BLaER1 treated with 17β-estradiol and CSF1 and Interleukin-3, amounts not matched to agents 10 nM and 100 nM (cell line): ENCODE measurements at regions not wholly inside any gene's neighbourhood (a gene's known extent, or its start where the extent isn't known, plus 50 kb on each side); places are given as distances from the start of the nearest gene placed in this dataset.
"Not testable (repeated sequence)": the region's sequence is repeated elsewhere in the genome, so short reads cannot be mapped to it uniquely, and the experiment has no call there.

Experiments used
- H3K27ac ChIP-seq, 11 experiments: shearing (Covaris generic); formaldehyde crosslinking; 2 replicates each; pipeline ENCODE4 v1.8.1; 2022
- H3K27me3 ChIP-seq, 11 experiments: shearing (Covaris generic); formaldehyde crosslinking; 2 replicates each; pipeline ENCODE4 v1.8.1; 2022
- H3K36me3 ChIP-seq, 11 experiments: shearing (Covaris generic); formaldehyde crosslinking; 2 replicates each; pipeline ENCODE4 v1.8.1; 2022
- H3K4me1 ChIP-seq, 10 experiments: shearing (Covaris generic); formaldehyde crosslinking; 2 replicates each; pipeline ENCODE4 v1.8.1; 2022
- H3K4me2 ChIP-seq, 11 experiments: shearing (Covaris generic); formaldehyde crosslinking; 2 replicates each; pipeline ENCODE4 v1.8.1; 2022
- H3K4me3 ChIP-seq, 10 experiments: shearing (Covaris generic); formaldehyde crosslinking; 2 replicates each; pipeline ENCODE4 v1.8.1; 2022
- H3K9ac ChIP-seq, 11 experiments: shearing (Covaris generic); formaldehyde crosslinking; 2 replicates each; pipeline ENCODE4 v1.8.1; 2022
- H3K9me3 ChIP-seq, 11 experiments: shearing (Covaris generic); formaldehyde crosslinking; replicated peaks in 1 of 11; 2 replicates each; pipeline ENCODE4 v1.8.1; 2022
- H4K20me1 ChIP-seq, 11 experiments: shearing (Covaris generic); formaldehyde crosslinking; 2 replicates each; pipeline ENCODE4 v1.8.1; 2022
- Cebpa-rat ChIP-seq, 11 experiments: shearing (Covaris generic); IDR thresholded peaks; 2 replicates each; pipeline ENCODE4 v1.8.1; 2022

DNA sequence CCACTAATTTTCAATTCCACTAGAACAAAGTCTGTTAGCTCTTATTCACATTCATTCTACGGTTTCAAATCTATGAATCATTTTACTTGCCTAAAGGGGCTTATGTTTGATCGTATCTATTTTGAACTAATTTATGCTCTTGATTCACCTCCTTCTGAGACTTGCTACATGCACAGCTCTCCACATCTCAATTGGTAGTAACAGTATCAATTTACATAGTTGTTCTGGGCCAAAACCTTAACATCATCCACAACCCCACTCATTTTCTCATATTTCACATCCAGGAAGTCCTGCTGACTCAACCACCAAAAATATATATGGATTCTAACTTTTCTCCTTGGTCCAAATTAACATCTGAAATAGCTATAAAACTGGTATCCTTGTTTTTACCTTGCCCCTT lies 208.6 kb downstream of the RASSF9 start:
- Histone ChIP-seq H4K20me1 (no peaks in the 10 kb centered on the region), H3K27ac (peak overlapping the region in 3 of 11 experiments; percentile 82 to 86 (median 86); a peak in 6 of 22 replicates), H3K4me3 (no peak overlapping the region), H3K4me2 (peak overlapping the region in 5 of 11 experiments; percentile 11 to 89 (median 69); a peak in 7 of 22 replicates), H3K9ac (no peak overlapping the region), H3K27me3 (no peaks in the 10 kb centered on the region), H3K36me3 (no peaks in the 10 kb centered on the region), H3K4me1 (peaks cover 0 to 42% (median 20%) of the 10 kb centered on the region in 10 experiments; a peak in 13 of 20 replicates), H3K9me3 (peaks cover 0 to 3% (median 0%) of the 10 kb centered on the region in 11 experiments; a peak in 1 of 22 replicates)
- TF ChIP-seq Cebpa-rat (IDR thresholded peaks at IDR 0.05), result no peak

DNA sequence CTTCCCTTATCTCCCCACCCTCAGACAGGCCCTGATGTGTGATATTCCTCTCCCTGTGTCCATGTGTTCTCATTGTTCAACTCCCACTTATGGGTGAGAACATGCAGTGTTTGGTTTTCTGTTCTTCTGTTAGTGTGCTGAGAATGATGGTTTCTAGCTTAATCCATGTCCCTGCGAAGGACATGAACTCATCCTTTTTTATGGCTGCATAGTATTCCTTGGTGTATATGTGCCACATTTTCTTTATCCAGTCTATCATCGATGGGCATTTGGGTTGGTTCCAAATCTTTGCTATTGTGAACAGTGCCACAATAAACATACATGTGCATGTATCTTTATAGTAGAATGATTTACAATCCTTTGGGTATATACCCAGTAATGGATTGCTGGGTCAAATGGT lies 207.6 kb downstream of the RASSF9 start:
- not testable (repeated sequence) for H3K9me3 ChIP-seq, H3K4me2 ChIP-seq, H3K27ac ChIP-seq, H3K27me3 ChIP-seq, H3K4me3 ChIP-seq, H4K20me1 ChIP-seq, H3K9ac ChIP-seq, H3K36me3 ChIP-seq
- H3K4me1 ChIP-seq, result peaks cover 0 to 52% (median 20%) of the 10 kb centered on the region in 10 experiments; a peak in 13 of 20 replicates

- H3K4me3 ChIP-seq, result no peak overlapping the region
- TF ChIP-seq Cebpa-rat (IDR thresholded peaks at IDR 0.05), result no peak
- no peak overlapping the region for H3K4me2 ChIP-seq
- H4K20me1 ChIP-seq, result no peaks in the 10 kb centered on the region
- H3K36me3 ChIP-seq, result no peaks in the 10 kb centered on the region
- H3K27ac ChIP-seq, result no peak overlapping the region
- peaks cover 0 to 3% (median 0%) of the 10 kb centered on the region in 11 experiments; a peak in 1 of 22 replicates for H3K9me3 ChIP-seq
- no peaks in the 10 kb centered on the region for H3K27me3 ChIP-seq
- peaks cover 0 to 46% (median 17%) of the 10 kb centered on the region in 10 experiments; a peak in 13 of 20 replicates for H3K4me1 ChIP-seq
- H3K9ac ChIP-seq, result no peak overlapping the region
These were observed 205.4 kb downstream of the RASSF9 start for GRCh38 chr12:85630851-85631250.

DNA sequence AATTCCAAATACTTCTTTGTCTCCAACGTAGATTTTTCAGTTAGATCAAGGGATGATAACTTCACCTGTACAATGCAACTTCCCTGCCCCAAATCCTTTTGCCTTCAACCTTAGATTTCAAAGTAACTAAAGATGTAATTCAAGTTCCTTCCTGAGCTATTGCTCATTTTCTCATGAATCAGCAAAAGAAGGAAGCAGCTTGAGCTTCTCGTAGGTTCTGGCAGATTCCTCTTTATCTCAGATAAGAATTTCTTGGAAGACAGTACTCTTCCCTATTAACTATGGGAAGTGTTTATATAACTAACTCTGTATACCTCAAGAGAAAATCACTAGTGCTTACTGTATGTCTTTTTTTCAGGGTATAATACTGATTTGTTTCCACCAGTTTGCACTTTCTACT lies 203.8 kb downstream of the RASSF9 start:
- H3K4me2 ChIP-seq, result peak overlapping the region in 3 of 11 experiments; percentile 16 to 30 (median 23); a peak in 6 of 22 replicates
- H3K9ac ChIP-seq, result no peak overlapping the region
- no peaks in the 10 kb centered on the region for H3K36me3 ChIP-seq
- TF ChIP-seq Cebpa-rat (IDR thresholded peaks at IDR 0.05), result no peak
- peaks cover 0 to 3% (median 0%) of the 10 kb centered on the region in 11 experiments; a peak in 1 of 22 replicates for H3K9me3 ChIP-seq
- H4K20me1 ChIP-seq, result no peaks in the 10 kb centered on the region
- no peaks in the 10 kb centered on the region for H3K27me3 ChIP-seq
- no peak overlapping the region for H3K27ac ChIP-seq
- H3K4me3 ChIP-seq, result no peak overlapping the region
- H3K4me1 ChIP-seq, result peaks cover 0 to 31% (median 2%) of the 10 kb centered on the region in 10 experiments; a peak in 10 of 20 replicates

GRCh38 chr12:85633491-85633890 lies 202.7 kb downstream of the RASSF9 start:
- TF ChIP-seq Cebpa-rat (IDR thresholded peaks at IDR 0.05), result no peak

DNA sequence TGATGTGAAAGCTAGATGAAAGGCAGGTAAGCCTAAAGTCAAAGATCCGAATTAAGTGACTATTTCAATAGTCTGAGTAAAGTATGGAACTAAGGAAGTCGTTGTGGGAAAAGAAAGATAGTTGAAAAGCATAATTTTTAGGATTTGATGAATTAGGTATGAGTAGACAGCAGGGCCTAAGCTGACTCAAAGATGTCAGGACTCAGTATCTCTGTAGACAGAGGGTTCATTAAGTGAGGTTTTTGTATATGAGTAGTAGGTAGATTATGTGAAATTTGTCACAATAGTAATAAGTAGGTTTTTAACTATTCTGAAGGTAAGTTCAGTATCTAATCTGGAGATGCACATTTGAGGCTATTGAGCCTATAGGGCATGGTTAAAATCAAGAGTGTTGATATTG lies 196.4 kb downstream of the RASSF9 start:
- Histone ChIP-seq H3K4me1 (no peaks in the 10 kb centered on the region), H3K27ac (no peak overlapping the region), H4K20me1 (no peaks in the 10 kb centered on the region), H3K9me3 (no peaks in the 10 kb centered on the region), H3K36me3 (no peaks in the 10 kb centered on the region), H3K27me3 (no peaks in the 10 kb centered on the region), H3K9ac (no peak overlapping the region), H3K4me2 (no peak overlapping the region), H3K4me3 (no peak overlapping the region)
- TF ChIP-seq Cebpa-rat (IDR thresholded peaks at IDR 0.05), result no peak

More at GRCh38 chr12:85633491-85633890, 202.7 kb downstream of the RASSF9 start:
- Histone ChIP-seq H3K4me3 (no peak overlapping the region), H3K9me3 (peaks cover 0 to 2% (median 0%) of the 10 kb centered on the region in 11 experiments; a peak in 1 of 22 replicates), H3K4me1 (peaks cover 0 to 26% (median 0%) of the 10 kb centered on the region in 10 experiments; a peak in 7 of 20 replicates), H3K36me3 (no peaks in the 10 kb centered on the region), H3K4me2 (peak overlapping the region in 1 of 11 experiments; percentile 24; a peak in 1 of 22 replicates), H3K9ac (no peak overlapping the region), H3K27ac (no peak overlapping the region), H4K20me1 (no peaks in the 10 kb centered on the region), H3K27me3 (no peaks in the 10 kb centered on the region)

GRCh38 chr12:85641796-85642195 lies 194.4 kb downstream of the RASSF9 start:
- H3K4me1 ChIP-seq, result no peaks in the 10 kb centered on the region
- no peaks in the 10 kb centered on the region for H3K9me3 ChIP-seq
- H3K4me2 ChIP-seq, result no peak overlapping the region
- no peak overlapping the region for H3K4me3 ChIP-seq
- no peak overlapping the region for H3K27ac ChIP-seq
- TF ChIP-seq Cebpa-rat (IDR thresholded peaks at IDR 0.05), result no peak
- H3K27me3 ChIP-seq, result no peaks in the 10 kb centered on the region
- H4K20me1 ChIP-seq, result no peaks in the 10 kb centered on the region
- H3K9ac ChIP-seq, result no peak overlapping the region
- no peaks in the 10 kb centered on the region for H3K36me3 ChIP-seq

GRCh38 chr12:85642288-85642687 lies 193.9 kb downstream of the RASSF9 start:
- Histone ChIP-seq H3K27me3 (no peaks in the 10 kb centered on the region), H4K20me1 (no peaks in the 10 kb centered on the region), H3K27ac (no peak overlapping the region), H3K9ac (no peak overlapping the region), H3K9me3 (no peaks in the 10 kb centered on the region), H3K36me3 (no peaks in the 10 kb centered on the region), H3K4me2 (no peak overlapping the region), H3K4me3 (no peak overlapping the region), H3K4me1 (no peaks in the 10 kb centered on the region)
- TF ChIP-seq Cebpa-rat (IDR thresholded peaks at IDR 0.05), result no peak

DNA sequence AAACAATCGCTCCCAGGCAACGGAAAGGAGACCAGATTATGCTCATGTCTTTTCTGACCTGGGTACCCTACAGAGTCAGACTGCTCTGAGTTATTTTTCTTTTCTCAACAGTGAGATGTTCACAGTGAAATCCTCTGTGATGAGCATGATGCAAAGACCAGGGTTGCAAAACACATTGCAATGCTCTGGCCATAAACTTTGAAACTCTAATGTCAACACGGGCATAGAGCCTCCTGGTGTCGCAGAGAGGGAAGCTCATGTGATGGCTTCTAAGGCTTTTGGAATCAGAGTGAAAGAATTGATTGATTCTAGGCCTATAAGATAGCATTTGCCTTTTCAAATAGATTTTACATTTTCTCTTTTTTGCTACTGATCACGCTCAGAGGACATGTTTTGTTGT lies 193.4 kb downstream of the RASSF9 start:
- no peaks in the 10 kb centered on the region for H4K20me1 ChIP-seq
- no peak overlapping the region for H3K27ac ChIP-seq
- H3K9ac ChIP-seq, result no peak overlapping the region
- no peaks in the 10 kb centered on the region for H3K27me3 ChIP-seq
- H3K4me1 ChIP-seq, result no peaks in the 10 kb centered on the region
- no peak for TF ChIP-seq Cebpa-rat (IDR thresholded peaks at IDR 0.05)
- H3K4me3 ChIP-seq, result no peak overlapping the region
- H3K4me2 ChIP-seq, result no peak overlapping the region
- no peaks in the 10 kb centered on the region for H3K9me3 ChIP-seq
- no peaks in the 10 kb centered on the region for H3K36me3 ChIP-seq

GRCh38 chr12:85644508-85644907 lies 191.7 kb downstream of the RASSF9 start:
- Histone ChIP-seq H3K4me3 (no peak overlapping the region), H4K20me1 (no peaks in the 10 kb centered on the region), H3K9ac (no peak overlapping the region), H3K4me1 (no peaks in the 10 kb centered on the region; a peak in 1 of 20 replicates), H3K4me2 (no peak overlapping the region), H3K36me3 (no peaks in the 10 kb centered on the region), H3K9me3 (no peaks in the 10 kb centered on the region), H3K27ac (no peak overlapping the region), H3K27me3 (no peaks in the 10 kb centered on the region)
- TF ChIP-seq Cebpa-rat (IDR thresholded peaks at IDR 0.05), result no peak
